ENCODE measurements at regions not wholly inside any gene's neighbourhood (a gene's known extent, or its start where the extent isn't known, plus 50 kb on each side); places are given as distances from the start of the nearest gene placed in this dataset.
"Not testable (repeated sequence)": the region's sequence is repeated elsewhere in the genome, so short reads cannot be mapped to it uniquely, and the experiment has no call there.

DNA sequence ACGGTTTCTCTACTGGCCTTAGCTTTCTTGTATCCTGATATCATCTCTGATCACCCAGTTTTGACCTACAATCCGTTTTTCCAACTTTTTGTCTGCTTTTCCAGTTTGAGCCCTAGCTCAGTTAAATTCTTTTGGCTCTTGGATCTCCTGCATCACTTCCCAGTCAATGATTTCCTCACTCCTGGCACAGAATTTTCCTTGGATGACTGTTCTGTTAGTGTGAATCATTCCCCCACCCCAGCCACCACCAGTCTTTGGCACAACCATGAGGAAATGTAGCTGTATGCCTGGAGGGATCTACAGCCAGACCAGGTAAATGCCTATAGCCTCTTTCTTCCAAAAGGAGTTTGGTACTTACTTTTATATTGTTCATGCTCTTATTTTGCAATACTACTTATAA lies 187.2 kb upstream of the PTGFR start:
- DNase-seq, result no peak

DNA sequence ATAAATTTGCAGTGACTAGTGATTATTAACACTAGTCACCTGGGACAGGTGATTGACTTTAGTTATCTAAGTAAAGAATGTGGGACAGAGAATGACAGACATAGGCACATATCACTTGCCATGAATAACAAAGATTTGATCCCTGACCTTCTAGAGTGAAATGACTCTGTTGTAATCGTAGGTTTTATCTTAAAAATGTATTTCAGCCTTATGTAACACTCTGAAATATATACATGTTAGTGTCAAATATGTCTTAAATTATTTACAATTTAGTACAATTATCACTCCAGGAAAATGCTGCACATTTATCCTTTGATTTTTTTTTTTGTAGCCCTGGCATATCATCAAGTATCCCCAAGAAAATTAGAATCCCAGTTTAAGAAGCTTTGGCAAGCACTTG lies 186.4 kb upstream of the PTGFR start:
- no peak for DNase-seq

DNA sequence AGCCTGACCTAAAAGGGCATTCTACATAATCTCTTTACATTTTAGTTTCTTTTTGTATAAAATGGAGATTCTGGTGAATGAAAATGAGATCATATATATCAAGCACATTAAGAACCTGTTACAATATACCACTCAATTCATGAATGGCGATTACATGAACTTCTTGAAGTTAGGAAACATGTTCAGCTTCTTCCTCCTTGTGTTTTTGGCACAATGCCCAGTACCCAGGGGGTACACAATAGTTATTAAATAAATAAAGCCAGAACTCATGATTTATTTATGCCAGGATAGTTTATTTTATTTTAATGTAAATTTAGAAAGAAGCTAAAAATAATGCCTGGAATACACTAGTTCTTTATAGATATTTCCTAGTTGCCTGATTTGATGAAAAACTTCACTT lies 186.0 kb upstream of the PTGFR start:
- no peak for DNase-seq

DNA sequence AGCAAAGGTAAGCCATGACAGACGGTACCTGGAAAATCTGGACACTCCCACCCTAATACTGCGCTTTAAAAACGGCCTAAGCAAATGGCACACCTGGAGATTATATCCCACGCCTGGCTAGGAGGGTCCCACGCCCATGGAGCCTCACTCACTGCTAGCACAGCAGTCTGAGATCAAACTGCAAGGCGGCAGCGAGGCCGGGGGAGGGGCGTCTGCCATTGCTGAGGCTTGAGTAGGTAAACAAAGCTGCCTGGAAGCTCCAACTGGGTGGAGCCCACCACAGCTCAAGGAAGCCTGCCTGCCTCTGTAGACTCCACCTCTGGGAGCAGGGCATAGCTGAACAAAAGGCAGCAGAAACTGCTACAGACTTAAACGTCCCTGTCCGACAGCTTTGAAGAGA lies 180.5 kb upstream of the PTGFR start:
- not testable (repeated sequence) for DNase-seq

DNA sequence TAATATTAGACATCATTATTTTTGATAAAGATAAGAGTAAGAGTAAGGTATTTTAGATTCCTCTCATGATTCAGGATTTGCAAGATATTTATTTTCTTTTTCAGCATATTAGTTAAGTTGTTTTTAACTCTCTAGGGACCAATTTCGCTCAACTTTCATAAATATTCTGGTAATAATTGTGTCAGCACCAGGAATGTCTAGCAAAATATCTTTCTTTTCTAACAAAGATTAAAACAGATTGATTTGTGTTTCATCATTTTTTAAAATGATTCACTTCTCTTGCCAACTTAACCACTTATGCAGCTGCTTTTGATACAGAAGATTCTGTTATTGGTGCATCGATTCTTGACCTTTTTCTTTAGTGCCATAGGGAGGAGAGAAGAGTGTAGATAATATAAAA lies 172.8 kb upstream of the PTGFR start:
- DNase-seq, result no peak

DNA sequence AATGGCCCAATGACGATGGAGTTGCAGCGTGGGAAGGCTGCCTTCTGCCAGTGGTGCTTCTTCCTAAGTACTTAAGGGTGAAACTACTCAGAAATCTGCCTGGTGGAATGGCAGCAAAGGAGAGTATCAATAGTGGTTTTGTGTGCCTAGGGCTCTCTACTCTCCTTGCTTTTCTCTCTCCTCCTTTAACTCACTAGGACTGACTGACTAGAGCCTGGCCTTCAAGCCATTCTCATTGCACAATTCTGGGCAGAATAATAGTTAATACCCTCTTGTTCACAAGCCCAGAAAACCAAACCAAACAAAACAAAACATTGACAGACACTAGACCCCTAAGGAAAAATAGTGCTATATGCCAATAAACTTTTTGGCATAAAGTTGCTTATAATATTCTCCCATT lies 171.2 kb upstream of the PTGFR start:
- DNase-seq, result no peak

DNA sequence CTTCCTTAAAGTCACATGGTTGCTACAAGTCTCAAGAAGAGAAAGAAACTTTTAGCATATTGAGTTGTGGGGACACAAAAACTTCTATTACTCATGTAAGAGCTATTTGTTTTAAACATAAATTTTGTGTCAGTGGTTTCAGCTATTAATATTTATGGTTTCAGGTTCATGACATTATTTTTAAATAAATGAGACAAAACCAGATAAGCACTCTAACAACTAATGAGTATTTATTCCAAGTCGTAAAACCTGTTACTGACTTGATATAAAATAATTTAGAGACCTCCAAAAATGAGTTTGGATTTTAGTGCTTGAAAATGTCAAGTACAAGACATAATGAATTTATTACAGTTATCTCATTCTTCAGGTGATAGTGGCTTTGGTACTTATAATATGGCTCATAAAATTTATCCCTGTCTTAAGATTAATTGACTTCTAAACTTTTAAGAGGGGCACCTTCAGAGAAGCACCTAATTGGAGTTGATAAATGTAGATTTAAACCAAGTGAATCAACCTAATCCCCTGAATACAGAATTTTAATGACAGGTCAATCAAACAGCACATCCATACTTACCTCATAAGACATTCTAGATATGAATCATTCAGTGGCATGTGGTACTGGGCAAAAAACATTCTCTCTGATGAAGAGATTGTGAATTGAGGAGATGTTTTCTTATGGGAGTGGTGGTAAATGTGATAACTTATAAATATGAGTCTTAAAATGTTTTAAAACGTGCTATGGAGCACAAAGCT lies 167.7 kb upstream of the PTGFR start:
- DNase-seq, result no peak

DNA sequence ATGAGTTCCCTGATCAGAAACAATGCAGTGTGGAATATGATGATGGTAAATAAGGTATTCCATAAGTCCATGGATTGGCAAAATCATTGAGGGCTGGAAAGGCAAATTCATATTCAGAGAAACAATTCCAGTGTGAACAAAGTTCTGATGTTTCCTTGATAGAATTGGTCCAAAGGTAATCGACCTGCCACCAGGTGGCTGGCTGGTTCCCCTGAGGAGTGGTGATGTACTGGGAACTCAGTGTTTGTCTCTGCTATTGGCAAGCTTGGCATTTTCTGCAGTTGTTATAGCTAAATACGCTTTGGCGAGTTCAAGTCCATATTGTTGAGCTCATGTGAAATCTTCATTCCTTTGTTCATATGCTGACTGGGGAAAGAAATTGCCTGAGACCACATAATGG lies 165.5 kb upstream of the PTGFR start:
- no peak for DNase-seq

DNA sequence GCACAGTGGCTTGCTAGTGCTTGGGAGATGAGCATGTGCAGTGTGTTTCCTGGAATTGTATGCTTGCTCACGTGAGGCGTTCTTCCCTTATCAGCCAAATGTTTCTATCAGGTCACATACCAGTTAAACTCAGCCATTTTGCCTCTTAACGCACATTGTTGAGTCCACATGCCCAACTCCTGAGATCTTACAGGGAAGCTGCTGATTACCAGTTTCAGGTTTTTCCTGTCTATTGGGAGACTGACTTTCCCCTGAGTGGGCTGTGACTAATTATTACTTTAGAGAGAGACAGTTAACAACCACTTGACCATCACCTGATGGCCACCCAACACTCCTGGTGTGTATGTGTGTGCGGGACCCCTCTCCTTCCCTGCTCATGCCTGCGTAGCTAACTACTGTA lies 161.3 kb upstream of the PTGFR start:
- DNase-seq, result no peak

DNA sequence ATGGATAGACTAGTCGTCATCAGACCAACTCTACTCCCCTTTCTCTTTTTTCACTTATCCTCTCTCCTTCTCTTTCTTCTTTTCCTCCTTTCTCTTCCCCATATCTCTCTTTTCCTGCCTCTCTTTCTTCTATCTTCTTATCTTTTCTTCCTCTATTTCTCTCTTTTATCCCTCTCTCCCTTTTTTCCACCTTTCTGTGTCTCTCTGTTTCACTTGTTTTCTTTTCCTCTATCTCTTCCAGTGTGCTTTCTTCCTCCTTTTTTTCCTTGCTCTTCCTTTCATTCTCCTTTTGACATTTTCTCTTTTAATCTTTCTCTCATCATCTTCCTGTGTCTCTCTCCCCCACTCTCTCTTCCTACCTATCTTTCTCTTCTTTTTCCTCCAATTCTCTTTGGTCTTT lies 159.0 kb upstream of the PTGFR start:
- DNase-seq, result no peak

DNA sequence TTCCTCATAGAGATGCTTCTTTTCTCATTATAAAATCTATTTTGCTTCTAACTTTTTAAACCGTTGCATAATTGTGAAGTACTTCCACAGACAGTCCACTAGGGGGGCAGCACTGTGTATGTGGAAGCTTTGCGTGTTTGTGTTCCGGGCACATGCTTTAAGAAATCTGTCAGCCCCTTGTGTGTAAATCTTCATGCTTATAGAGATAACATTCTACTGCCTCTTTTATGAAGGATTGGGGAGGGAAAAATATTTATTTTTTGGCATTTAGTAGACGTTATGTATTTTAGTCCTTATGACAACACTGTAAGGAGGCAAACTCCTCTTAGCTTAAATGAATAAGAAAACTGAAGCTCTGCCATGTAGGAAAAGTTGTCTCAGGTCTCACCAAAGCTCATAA lies 157.3 kb upstream of the PTGFR start:
- DNase-seq, result no peak

DNA sequence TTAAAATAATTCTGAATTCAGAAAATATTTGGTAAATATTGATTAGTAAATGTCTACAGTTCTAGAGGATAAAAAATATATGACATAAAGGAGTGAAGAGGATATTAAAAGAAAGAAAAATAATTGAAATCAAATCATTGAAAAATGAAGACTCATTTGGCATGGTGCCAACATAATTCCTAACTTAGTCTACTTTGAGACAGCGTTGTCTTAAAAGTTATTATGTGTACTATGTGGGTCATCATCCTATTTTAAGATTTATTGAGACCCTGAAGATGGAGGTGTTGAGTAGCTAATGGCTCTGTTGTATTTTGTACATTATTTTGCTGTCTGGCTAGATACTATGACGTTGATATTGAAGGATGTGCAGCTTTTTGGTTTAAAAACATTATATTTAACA lies 156.7 kb upstream of the PTGFR start:
- no peak for DNase-seq

DNA sequence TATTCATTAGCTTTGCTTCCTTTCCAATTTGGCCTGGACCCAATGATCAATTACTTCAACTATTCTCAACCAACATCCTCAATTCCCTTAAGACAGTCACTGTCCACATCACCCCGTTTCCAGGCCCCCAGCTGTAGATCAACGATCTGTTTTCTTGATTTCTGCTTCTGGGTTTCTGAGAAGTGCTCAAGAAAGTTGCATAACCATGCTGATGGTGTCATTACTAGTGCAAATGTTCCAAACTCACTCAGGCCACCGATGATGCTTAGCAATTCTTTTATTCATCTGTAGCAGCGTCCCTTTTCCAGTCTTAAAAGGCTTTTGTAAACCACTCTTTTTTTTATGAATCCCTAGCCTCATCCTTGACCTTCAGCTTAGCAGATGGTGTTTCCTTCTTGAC lies 155.8 kb upstream of the PTGFR start:
- DNase-seq, result no peak

DNA sequence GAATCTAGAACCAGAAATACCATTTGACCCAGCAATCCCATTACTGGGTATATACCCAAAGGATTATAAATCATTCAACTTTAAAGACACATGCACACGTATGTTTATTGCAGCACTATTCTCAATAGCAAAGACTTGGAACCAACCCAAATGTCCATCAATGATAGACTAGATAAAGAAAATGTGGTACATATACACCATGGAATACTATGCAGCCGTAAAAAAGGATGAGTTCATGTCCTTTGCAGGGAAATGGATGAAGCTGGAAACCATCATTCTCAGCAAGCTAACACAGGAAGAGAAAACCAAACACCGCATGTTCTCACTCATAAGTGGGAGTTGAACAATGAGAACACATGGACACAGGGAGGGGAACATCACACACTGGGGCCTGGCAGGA lies 154.0 kb upstream of the PTGFR start:
- DNase-seq, result not testable (repeated sequence)

DNA sequence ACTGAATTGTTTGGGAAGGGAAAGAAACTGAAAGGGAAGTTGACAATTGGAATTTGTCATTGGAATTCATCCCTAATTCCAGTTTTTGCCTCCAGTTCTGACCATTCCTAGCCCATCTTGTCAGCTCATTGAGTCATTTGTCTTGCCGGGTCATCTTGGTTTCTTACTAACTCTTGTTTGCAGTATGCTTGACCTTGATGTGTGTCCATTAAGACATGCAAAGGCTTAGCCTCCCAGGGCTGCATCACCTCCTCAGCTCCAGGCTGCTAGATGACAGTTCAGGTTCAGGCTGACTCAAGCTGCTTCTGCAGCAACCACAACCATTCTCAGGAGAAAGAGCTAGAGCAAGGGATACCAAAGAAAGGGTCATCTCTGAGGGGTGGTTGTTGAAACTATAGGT lies 151.3 kb upstream of the PTGFR start:
- no peak for DNase-seq

DNA sequence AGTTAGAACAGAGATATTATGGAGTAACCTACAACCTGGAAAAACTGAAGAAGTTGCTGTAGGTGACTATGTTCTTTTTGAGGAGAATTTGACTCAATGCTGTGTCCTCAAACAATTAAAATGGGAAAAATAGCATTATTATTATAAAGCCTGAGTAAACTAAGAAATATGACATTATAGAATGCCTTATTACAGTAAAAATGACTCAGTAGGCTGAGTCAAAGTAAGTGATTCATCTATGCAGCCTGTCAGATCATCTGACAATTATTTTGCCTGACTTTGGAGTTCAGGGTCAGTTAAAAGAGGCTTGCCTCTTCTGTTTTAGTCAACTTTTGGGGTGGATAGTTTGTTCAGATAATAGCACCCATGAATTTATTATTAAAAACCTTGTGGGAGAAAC lies 150.8 kb upstream of the PTGFR start:
- no peak for DNase-seq

DNA sequence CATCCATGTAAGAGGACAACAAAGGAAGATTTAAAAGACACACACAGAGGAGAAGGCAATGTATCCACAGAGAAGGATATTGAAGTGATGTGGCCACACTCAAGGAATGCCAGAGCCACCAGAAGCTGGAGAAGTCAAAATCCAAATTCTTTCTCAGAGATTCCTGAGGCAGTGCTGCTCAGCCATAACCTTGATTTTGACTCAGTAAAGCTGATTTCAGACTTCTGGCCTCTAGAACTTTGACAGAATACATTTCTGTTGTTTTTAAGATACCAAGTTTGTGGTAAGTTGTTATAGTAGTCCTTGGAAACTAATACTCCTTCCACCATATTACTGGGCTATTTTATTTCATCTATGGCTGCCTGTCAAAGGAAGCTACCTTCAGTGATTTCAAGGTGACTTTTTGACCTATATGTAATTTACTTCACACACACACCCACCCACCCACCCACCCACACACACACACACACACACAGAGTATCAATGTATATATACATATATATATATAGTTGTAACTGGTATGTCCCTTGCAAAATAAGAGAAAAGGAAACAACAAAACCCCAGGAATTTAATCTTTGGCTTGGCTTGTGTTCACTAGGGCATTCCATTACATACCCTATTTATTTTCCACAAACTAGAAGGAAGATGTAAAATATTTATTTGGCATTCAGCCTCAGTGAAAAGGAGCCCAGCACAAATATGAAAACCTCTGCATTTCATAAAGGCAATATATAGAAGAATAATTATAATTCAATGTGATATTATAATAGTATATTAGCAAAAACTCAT lies 142.1 kb upstream of the PTGFR start:
- DNase-seq, result no peak

DNA sequence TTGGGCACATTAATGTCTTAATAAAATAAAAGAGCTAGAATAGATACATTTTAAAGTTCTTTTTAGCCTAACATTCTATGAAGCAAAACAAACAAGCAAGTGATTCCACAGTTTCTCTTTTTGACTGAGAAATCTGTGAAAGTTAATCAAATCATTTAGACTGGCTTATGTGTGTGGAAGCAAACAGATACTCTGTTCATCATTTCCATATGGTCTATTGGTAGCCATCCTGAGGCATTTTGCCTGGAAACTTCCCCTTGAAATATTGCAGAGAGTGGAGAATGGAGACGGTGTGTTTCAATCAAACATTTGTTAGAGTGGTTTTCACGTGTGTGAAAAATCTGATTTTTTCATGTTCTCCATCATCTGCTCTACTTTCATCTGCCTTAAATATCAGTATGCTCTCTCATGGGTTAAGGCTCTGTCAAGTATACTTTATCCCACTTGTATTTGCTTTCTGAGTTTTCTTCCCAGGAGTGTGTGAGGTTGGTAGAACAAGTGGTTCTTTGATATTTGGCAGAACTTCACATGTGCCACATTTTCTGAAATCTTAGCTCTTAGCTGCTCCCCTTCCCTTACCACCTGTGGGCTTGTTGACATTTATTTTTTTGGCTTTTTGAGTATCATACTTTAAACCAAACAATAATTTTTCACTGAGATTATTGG lies 139.1 kb upstream of the PTGFR start:
- no peak for DNase-seq

DNA sequence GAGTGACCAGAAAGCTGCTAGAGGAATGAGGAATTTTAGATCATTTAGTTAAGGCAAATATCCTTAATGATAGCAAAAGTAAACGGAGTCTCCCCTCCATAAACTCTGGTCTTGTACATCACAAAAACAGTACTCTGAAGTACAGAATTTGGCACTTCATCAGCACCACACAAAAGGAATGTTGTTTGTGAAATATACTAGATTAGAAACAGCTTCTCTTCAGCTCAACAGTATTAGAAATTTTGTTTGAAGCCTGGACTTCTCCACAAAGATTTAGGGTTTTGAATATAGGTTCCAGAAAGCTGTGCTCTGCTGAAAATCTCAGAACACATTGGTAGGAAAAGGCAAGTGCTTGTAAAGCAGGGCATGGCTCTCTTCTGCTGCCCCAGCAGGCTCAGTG lies 135.1 kb upstream of the PTGFR start:
- DNase-seq, result no peak

DNA sequence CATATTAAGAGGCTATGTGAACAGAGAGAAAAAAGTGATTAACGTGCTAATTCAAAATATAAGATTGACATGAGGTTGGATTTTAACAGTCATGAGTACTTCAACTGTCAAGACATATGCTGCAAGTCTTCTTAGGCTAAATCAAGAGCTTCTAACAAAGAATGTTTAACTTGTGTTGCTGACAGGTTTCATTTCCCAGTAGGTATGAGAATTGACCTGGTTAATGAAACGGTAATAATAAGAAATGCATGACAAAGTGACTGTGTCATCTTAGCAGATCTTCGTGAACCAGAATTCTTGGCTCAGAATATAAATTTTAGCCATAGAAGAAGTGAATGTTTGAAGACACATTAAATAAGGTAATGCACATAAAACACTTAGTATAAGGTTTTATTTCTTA lies 132.6 kb upstream of the PTGFR start:
- DNase-seq, result no peak

DNA sequence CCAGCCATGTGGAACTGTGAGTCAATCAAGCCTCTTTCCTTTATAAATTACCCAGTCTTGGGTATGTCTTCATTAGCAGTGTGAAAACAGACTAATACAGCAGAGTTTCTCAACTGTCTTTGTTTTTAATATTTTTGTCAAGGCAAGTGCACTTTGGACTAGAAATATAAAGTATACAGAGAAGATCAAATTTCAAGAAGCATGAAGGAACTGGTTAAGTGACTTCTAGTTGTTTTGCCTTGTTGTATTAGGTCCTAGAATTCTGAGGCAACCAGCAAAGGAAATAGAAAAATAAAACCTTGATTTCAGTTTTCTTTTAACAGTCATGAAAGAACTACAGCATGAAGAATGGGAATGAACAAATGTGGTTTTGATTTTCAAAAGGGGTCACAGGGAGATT lies 131.1 kb upstream of the PTGFR start:
- no peak for DNase-seq

DNA sequence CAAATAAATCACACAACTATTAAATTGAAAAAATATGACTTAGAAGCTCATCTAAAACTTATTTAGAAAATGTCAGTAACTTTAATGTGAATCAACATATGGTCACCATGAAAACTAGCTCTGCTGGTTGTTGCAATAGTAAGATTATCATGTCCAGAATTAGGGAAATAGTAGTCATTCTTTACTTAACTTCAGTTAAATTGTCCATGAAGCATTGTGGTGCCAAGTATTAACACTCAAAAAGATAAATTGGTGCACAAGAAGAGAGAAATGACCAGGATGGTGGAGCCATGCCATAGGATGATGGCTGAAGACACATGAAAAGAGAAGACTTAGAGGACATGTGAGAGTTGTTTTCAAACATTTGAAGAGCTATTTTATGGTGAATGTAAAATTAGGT lies 130.2 kb upstream of the PTGFR start:
- no peak for DNase-seq

DNA sequence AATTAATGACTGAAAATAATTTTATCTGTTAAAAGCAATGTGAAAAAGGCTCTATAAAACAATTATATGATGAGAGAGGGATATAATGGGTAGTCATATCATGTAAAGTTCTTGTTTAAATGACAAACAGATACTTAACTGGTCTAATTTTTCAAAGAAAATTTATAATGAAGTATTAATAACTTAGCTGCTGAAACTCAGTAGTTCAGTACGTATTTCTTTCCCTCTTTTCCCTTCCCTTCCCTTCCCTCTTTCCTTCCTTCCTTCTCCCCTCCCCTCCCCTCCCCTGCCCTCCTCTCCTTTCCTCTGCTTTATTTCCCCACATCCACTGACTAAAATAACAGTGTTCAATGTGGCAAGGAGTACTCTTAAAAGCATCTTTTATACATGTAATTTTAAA lies 123.1 kb upstream of the PTGFR start:
- no peak for DNase-seq

DNA sequence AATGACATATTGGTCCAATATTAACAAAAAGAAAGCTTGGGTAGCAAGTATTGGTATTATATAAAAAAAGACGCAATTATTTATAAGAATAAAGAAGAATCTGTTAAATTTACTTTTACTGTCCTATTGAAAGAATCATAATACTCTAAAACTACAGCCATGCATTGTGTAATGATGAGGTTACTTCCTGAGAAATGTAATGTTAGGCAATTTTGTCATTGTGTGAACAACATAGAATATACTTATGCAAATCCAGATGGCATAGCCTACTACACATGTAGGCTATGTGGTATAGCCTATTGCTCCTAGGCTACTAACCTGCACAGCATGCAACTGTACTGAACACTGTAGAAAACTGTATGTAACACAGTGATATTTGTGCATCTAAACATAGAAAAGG lies 121.2 kb upstream of the PTGFR start:
- no peak for DNase-seq

All from NCI-H510A (cell line).